Liver (tissue), 8 donors: ENCODE measurements at regions not wholly inside any gene's neighbourhood (a gene's known extent, or its start where the extent isn't known, plus 50 kb on each side); places are given as distances from the start of the nearest gene placed in this dataset.
"Not testable (repeated sequence)": the region's sequence is repeated elsewhere in the genome, so short reads cannot be mapped to it uniquely, and the experiment has no call there.

ENCODE experiments used
- DNase-seq: peaks from one replicate; pipeline ENCODE4 v3.0.0-alpha.2; 2017; ENCODE audit warnings: low spot score
- H3K27ac ChIP-seq, 2 donors: one replicate each; pipeline ENCODE4 v1.7.0; 2013; ENCODE audit warnings: inconsistent platforms in 2 of 2, low read length in 2 of 2, control low read depth in 1 of 2, low read depth in 1 of 2, mild to moderate bottlenecking in 1 of 2
- H3K27me3 ChIP-seq, 4 donors: one replicate each; pipeline versions ENCODE4 v1.6.1 to v1.7.0; 2013; ENCODE audit warnings: low read length in 3 of 4, inconsistent platforms in 1 of 4, mild to moderate bottlenecking in 1 of 4, moderate library complexity in 1 of 4; ENCODE audit not compliant: control insufficient read depth in 4 of 4, insufficient read depth in 4 of 4
- H3K36me3 ChIP-seq, 4 donors: one replicate each; pipeline versions ENCODE4 v1.6.1 to v1.7.0; 2013; ENCODE audit warnings: low read length in 3 of 4, mild to moderate bottlenecking in 3 of 4, low read depth in 1 of 4, moderate library complexity in 1 of 4; ENCODE audit not compliant: control insufficient read depth in 4 of 4, insufficient read depth in 3 of 4
- H3K4me1 ChIP-seq, 4 donors: one replicate each; pipeline versions ENCODE4 v1.6.1 to v1.7.0; 2013; ENCODE audit warnings: low read length in 3 of 4, mild to moderate bottlenecking in 3 of 4, moderate library complexity in 1 of 4; ENCODE audit not compliant: control insufficient read depth in 4 of 4, insufficient read depth in 4 of 4
- H3K4me3 ChIP-seq, 3 donors: one replicate each; pipeline versions ENCODE4 v1.6.1 to v1.7.0; 2013; ENCODE audit warnings: low read length in 3 of 3, control low read depth in 1 of 3, low read depth in 1 of 3, mild to moderate bottlenecking in 1 of 3
- H3K9ac ChIP-seq, 2 donors: one replicate each; pipeline ENCODE4 v1.7.0; 2013; ENCODE audit warnings: low read length in 2 of 2, mild to moderate bottlenecking in 2 of 2, moderate library complexity in 2 of 2, control low read depth in 1 of 2, low read depth in 1 of 2
- H3K9me3 ChIP-seq, 4 donors: one replicate each; pipeline versions ENCODE4 v1.6.1 to v1.7.0; 2013; ENCODE audit warnings: low read length in 3 of 4; ENCODE audit not compliant: control insufficient read depth in 4 of 4
- EGR1 ChIP-seq, 2 donors: IDR thresholded peaks; 2 replicates each; pipeline ENCODE4 v1.6.1; 2016 to 2018; ENCODE audit warnings: antibody characterized with exemption in 2 of 2, low read depth in 2 of 2
- FOXA1 ChIP-seq: IDR thresholded peaks from 2 replicates; pipeline ENCODE4 v1.6.1; 2016; ENCODE audit warnings: antibody characterized with exemption
- FOXA2 ChIP-seq: IDR thresholded peaks from 2 replicates; pipeline ENCODE4 v1.6.1; 2016; ENCODE audit warnings: antibody characterized with exemption
- GABPA ChIP-seq, 2 donors: IDR thresholded peaks in 1 of 2; conservative IDR thresholded peaks in 1 of 2; 2 replicates each; pipeline ENCODE4 v1.6.1; 2016; ENCODE audit warnings: antibody characterized with exemption in 2 of 2, mild to moderate bottlenecking in 1 of 2, moderate library complexity in 1 of 2
- HNF4A ChIP-seq, 2 donors: conservative IDR thresholded peaks; 2 replicates each; pipeline ENCODE4 v1.6.1; 2016; ENCODE audit warnings: antibody characterized with exemption in 2 of 2, mild to moderate bottlenecking in 2 of 2
- HNF4G ChIP-seq: IDR thresholded peaks from 2 replicates; pipeline ENCODE4 v1.6.1; 2016; ENCODE audit warnings: antibody characterized with exemption
- JUND ChIP-seq, 2 donors: IDR thresholded peaks; 2 replicates each; pipeline ENCODE4 v1.6.1; 2016; ENCODE audit warnings: antibody characterized with exemption in 2 of 2
- NR2F2 ChIP-seq: IDR thresholded peaks from 2 replicates; pipeline ENCODE4 v1.6.1; 2016; ENCODE audit warnings: antibody characterized with exemption
- RAD21 ChIP-seq, 2 donors: IDR thresholded peaks; 2 replicates each; pipeline ENCODE4 v1.6.1; 2016; ENCODE audit warnings: antibody characterized with exemption in 2 of 2, mild to moderate bottlenecking in 2 of 2
- RXRA ChIP-seq, 2 donors: IDR thresholded peaks; 2 replicates each; pipeline ENCODE4 v1.6.1; 2017 to 2018; ENCODE audit warnings: antibody characterized with exemption in 2 of 2, mild to moderate bottlenecking in 1 of 2
- SP1 ChIP-seq: IDR thresholded peaks from 2 replicates; pipeline ENCODE4 v1.6.1; 2018; ENCODE audit warnings: antibody characterized with exemption, mild to moderate bottlenecking
- TAF1 ChIP-seq: conservative IDR thresholded peaks from 2 replicates; pipeline ENCODE4 v1.6.1; 2016; ENCODE audit warnings: antibody characterized with exemption, mild to moderate bottlenecking
- YY1 ChIP-seq: IDR thresholded peaks from 2 replicates; pipeline ENCODE4 v1.6.1; 2016; ENCODE audit warnings: antibody characterized with exemption, mild to moderate bottlenecking
- WGBS: extraction: QIAGEN DNeasy Blood & Tissue Kit; methylation state at CpG from one replicate; pipeline ENCODE4 v1.1.7; 2013; 5-methylcytosine and 5-hydroxymethylcytosine counted together
- TF ChIP-seq, protein P1 (sequence below): IDR thresholded peaks from 2 replicates; pipeline ENCODE4 v1.6.1; 2016; ENCODE audit warnings: antibody characterized with exemption
- TF ChIP-seq, protein P2 (sequence below): IDR thresholded peaks from 2 replicates; pipeline ENCODE4 v1.6.1; 2016; ENCODE audit warnings: antibody characterized with exemption
- TF ChIP-seq, protein P3 (sequence below): fragments of 150-350 bp; IDR thresholded peaks from 2 replicates; pipeline ENCODE4 v1.5.1; 2017; ENCODE audit warnings: improper control_type of control experiment, low read depth, low read length; ENCODE audit not compliant: missing input control
- TF ChIP-seq, protein P4 (sequence below): IDR thresholded peaks from 2 replicates; pipeline ENCODE4 v1.6.1; 2016; ENCODE audit warnings: antibody characterized with exemption
- TF ChIP-seq, protein P5 (sequence below): IDR thresholded peaks from 2 replicates; pipeline ENCODE4 v1.6.1; 2016; ENCODE audit warnings: antibody characterized with exemption, mild to moderate bottlenecking
- donor health status: healthy.
- donor health status: healthy.
- donor health status: healthy.
- donor health status: healthy.
- donor health status: healthy.

DNA sequence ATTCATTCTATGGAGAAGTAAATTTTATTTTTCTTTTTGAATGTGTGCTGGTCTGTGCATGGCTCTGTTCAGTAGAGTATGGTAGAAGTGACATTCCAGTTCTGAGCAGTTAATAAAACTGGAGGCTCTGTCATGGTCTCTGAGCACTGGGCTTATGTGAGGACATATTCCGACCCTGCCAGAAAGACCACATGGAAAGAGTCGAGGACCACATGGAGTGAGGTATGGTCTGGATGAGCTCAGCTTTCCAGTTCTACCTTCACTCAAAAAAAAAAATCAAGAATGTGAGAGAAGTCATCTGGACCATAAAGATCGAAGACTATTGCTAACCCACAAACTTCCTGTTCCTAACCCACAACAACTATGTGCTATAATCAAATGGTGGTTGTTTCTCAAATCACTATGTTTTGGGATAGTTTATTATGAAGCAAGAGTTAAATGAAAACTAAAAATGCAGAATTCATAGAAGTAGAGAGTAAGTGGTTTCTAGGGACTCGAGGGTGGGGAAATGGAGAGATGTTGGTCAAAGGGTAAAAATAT is 534.2 kb upstream of the ANO5 start:
- no peak for DNase-seq
- Histone ChIP-seq H3K36me3 (no peaks in the 10 kb centered on the region), H3K4me3 (no peak overlapping the region), H3K9me3 (no peaks in the 10 kb centered on the region), H3K27me3 (no peaks in the 10 kb centered on the region), H3K4me1 (no peaks in the 10 kb centered on the region), H3K27ac (no peak overlapping the region), H3K9ac (no peak overlapping the region)
- WGBS, result 79% methylated on average over 4 of the region's 4 CpGs
- TF ChIP-seq JUND (IDR thresholded peaks at IDR 0.05) (no peak), HNF4A (conservative IDR thresholded peaks at IDR 0.05) (no peak), TAF1 (no peak), FOXA2 (no peak), FOXA1 (no peak), GABPA (IDR thresholded peaks at IDR 0.05 in 1 of 2, conservative IDR thresholded peaks at IDR 0.05 in 1 of 2) (no peak), RAD21 (IDR thresholded peaks at IDR 0.05) (no peak), YY1 (no peak), HNF4G (no peak), EGR1 (IDR thresholded peaks at IDR 0.05; ENCODE audit: low read depth in 2 of 2) (no peak), SP1 (no peak), NR2F2 (no peak), RXRA (IDR thresholded peaks at IDR 0.05) (no peak)
- TF ChIP-seq, protein P1, sequence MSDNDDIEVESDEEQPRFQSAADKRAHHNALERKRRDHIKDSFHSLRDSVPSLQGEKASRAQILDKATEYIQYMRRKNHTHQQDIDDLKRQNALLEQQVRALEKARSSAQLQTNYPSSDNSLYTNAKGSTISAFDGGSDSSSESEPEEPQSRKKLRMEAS, result no peak
- TF ChIP-seq, protein P2, sequence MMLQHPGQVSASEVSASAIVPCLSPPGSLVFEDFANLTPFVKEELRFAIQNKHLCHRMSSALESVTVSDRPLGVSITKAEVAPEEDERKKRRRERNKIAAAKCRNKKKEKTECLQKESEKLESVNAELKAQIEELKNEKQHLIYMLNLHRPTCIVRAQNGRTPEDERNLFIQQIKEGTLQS, result no peak
- TF ChIP-seq, protein P3, sequence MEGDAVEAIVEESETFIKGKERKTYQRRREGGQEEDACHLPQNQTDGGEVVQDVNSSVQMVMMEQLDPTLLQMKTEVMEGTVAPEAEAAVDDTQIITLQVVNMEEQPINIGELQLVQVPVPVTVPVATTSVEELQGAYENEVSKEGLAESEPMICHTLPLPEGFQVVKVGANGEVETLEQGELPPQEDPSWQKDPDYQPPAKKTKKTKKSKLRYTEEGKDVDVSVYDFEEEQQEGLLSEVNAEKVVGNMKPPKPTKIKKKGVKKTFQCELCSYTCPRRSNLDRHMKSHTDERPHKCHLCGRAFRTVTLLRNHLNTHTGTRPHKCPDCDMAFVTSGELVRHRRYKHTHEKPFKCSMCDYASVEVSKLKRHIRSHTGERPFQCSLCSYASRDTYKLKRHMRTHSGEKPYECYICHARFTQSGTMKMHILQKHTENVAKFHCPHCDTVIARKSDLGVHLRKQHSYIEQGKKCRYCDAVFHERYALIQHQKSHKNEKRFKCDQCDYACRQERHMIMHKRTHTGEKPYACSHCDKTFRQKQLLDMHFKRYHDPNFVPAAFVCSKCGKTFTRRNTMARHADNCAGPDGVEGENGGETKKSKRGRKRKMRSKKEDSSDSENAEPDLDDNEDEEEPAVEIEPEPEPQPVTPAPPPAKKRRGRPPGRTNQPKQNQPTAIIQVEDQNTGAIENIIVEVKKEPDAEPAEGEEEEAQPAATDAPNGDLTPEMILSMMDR, result no peak
- TF ChIP-seq, protein P4, sequence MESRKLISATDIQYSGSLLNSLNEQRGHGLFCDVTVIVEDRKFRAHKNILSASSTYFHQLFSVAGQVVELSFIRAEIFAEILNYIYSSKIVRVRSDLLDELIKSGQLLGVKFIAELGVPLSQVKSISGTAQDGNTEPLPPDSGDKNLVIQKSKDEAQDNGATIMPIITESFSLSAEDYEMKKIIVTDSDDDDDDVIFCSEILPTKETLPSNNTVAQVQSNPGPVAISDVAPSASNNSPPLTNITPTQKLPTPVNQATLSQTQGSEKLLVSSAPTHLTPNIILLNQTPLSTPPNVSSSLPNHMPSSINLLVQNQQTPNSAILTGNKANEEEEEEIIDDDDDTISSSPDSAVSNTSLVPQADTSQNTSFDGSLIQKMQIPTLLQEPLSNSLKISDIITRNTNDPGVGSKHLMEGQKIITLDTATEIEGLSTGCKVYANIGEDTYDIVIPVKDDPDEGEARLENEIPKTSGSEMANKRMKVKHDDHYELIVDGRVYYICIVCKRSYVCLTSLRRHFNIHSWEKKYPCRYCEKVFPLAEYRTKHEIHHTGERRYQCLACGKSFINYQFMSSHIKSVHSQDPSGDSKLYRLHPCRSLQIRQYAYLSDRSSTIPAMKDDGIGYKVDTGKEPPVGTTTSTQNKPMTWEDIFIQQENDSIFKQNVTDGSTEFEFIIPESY, result no peak
- TF ChIP-seq, protein P5, sequence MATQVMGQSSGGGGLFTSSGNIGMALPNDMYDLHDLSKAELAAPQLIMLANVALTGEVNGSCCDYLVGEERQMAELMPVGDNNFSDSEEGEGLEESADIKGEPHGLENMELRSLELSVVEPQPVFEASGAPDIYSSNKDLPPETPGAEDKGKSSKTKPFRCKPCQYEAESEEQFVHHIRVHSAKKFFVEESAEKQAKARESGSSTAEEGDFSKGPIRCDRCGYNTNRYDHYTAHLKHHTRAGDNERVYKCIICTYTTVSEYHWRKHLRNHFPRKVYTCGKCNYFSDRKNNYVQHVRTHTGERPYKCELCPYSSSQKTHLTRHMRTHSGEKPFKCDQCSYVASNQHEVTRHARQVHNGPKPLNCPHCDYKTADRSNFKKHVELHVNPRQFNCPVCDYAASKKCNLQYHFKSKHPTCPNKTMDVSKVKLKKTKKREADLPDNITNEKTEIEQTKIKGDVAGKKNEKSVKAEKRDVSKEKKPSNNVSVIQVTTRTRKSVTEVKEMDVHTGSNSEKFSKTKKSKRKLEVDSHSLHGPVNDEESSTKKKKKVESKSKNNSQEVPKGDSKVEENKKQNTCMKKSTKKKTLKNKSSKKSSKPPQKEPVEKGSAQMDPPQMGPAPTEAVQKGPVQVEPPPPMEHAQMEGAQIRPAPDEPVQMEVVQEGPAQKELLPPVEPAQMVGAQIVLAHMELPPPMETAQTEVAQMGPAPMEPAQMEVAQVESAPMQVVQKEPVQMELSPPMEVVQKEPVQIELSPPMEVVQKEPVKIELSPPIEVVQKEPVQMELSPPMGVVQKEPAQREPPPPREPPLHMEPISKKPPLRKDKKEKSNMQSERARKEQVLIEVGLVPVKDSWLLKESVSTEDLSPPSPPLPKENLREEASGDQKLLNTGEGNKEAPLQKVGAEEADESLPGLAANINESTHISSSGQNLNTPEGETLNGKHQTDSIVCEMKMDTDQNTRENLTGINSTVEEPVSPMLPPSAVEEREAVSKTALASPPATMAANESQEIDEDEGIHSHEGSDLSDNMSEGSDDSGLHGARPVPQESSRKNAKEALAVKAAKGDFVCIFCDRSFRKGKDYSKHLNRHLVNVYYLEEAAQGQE, result no peak

DNA sequence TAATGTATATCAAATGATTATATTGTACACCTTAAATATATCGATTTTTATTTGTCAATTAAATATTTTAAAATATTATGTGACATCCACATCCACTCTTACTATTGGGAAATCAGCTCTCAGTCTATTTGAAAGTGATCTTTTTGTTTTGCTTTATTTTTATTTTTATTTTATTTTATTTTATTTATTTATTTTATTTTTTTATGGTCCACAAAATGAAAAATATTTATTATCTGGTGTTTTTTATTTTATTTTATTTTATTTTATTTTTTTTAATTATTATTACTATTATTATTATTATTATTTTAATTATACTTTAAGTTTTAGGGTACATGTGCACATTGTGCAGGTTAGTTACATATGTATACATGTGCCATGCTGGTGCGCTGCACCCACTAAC is 533.5 kb upstream of the ANO5 start:
- H3K9ac ChIP-seq, H3K4me3 ChIP-seq, H3K27ac ChIP-seq, H3K4me1 ChIP-seq, H3K27me3 ChIP-seq, H3K36me3 ChIP-seq, DNase-seq, H3K9me3 ChIP-seq: not testable (repeated sequence)
- WGBS, result 82% methylated on average over 2 of the region's 2 CpGs
